ENCODE measurements at regions not wholly inside any gene's neighbourhood (a gene's known extent, or its start where the extent isn't known, plus 50 kb on each side); places are given as distances from the start of the nearest gene placed in this dataset.

DNA sequence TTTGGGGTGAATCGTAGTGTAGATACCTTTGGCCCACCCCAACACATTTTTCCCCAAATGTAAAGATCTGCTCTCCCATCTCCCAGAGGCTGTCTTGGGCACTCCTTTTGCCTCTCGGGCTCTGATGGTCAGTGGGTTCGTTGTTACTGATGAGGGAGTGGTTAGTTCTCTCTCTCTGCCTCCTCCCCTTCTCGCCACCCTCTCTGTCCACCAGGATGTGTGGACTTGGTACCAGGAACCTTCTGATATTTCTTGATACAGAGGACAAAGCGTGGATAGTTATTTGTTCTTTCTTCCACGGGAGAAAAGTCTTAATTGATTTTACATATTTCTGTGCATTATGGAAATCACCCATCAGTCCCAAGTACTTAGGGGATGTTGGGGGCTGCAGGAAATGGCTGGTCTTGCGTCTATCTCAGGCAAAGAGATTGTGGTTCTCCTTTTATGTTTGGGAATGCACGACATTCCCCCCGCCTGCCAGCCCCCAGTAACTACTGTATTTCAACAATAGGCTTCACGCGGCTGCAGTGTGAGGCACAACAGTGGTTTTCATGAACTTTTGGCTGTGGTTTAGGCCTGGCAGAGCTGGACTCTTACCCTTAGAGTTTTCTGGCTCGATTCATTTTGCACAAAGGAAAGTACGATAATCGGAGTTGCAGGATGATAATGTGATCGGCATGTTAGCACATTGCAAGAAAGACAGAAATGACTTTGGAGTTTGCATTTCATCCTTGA lies 79.0 kb upstream of the ZNF536 start:
- Histone ChIP-seq H3K4me3 (replicated peaks in 1 of 2; ENCODE audit: low read depth in 1 of 2, low read length in 2 of 2) (no peak overlapping the region), H3K9me2 (ENCODE audit: insufficient read depth) (no peaks in the 10 kb centered on the region), H3K79me2 (ENCODE audit: insufficient read depth, low read length) (no peaks in the 10 kb centered on the region), H3K4me2 (ENCODE audit: low read length) (no peak overlapping the region), H3K9ac (ENCODE audit: low read length) (no peak overlapping the region), H2AFZ (ENCODE audit: low read depth, low read length, poor library complexity, severe bottlenecking) (no peak overlapping the region), H3K4me1 (ENCODE audit: control insufficient read depth in 1 of 2, insufficient read depth in 2 of 2, low read length in 2 of 2) (no peaks in the 10 kb centered on the region), H3K9me3 (ENCODE audit: control insufficient read depth in 1 of 2, insufficient read depth in 1 of 2, low read depth in 1 of 2, low read length in 2 of 2) (no peaks in the 10 kb centered on the region), H3K27ac (ENCODE audit: low read depth, low read length) (no peak overlapping the region), H3K27me3 (ENCODE audit: insufficient read depth, low read length) (peaks cover 13% of the 10 kb centered on the region), H4K20me1 (ENCODE audit: insufficient read depth) (no peaks in the 10 kb centered on the region), H3K36me3 (ENCODE audit: control insufficient read depth in 1 of 2, insufficient read depth in 2 of 2, low read length in 2 of 2) (no peaks in the 10 kb centered on the region)
- ATAC-seq (no peak), DNase-seq (ENCODE audit: low read depth, low spot score) (no peak)
- BruUV-seq (replicated peaks), result no TSS peak
- TF ChIP-seq REST (IDR thresholded peaks at IDR 0.05; ENCODE audit: low read depth), result no peak
- no peak for TF ChIP-seq JUND (IDR thresholded peaks at IDR 0.05)
- TF ChIP-seq POLR2A (IDR thresholded peaks at IDR 0.05; ENCODE audit: borderline replicate concordance, extremely low read depth, insufficient read depth, insufficient read length), result no peak
- no peak for TF ChIP-seq CEBPB (IDR thresholded peaks at IDR 0.05; ENCODE audit: low read depth)
- TF ChIP-seq FOSL1 (IDR thresholded peaks at IDR 0.05; ENCODE audit: low read depth), result no peak
- ChIA-PET CTCF (no interaction called here), POLR2A (no interaction called here), RAD21 (ENCODE audit: low non-redundant PET in 1 of 2, low total read pairs in 2 of 2, uncharacterized antibody in 2 of 2, unreplicated experiment in 2 of 2) (no interaction called here)
- intact Hi-C loops (cut with micrococcal nuclease), result no loop called here

DNA sequence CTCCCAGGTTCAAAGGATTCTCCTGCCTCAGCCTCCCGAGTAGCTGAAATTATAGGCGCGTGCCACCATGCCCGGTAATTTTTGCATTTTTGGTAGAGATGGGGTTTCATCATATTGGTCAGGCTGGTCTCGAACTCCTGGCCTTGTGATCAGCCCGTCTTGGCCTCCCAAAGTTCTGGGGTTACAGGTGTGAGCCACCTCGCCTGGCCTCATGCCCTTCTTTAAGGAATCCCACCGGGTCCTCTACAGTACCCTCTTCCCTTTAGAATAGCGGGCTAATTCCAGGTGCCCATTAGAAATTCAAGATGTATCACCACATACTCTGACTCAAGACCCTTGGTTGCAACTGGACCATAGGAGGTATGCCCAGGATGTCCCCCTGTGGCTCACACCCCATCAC lies 74.2 kb upstream of the ZNF536 start:
- Histone ChIP-seq H3K36me3 (ENCODE audit: control insufficient read depth in 1 of 2, insufficient read depth in 2 of 2, low read length in 2 of 2) (no peaks in the 10 kb centered on the region), H2AFZ (ENCODE audit: low read depth, low read length, poor library complexity, severe bottlenecking) (no peak overlapping the region), H3K27me3 (ENCODE audit: insufficient read depth, low read length) (peaks cover 42% of the 10 kb centered on the region), H3K9me2 (ENCODE audit: insufficient read depth) (no peaks in the 10 kb centered on the region), H3K4me3 (replicated peaks in 1 of 2; ENCODE audit: low read depth in 1 of 2, low read length in 2 of 2) (no peak overlapping the region), H3K9me3 (ENCODE audit: control insufficient read depth in 1 of 2, insufficient read depth in 1 of 2, low read depth in 1 of 2, low read length in 2 of 2) (no peaks in the 10 kb centered on the region), H4K20me1 (ENCODE audit: insufficient read depth) (no peaks in the 10 kb centered on the region), H3K4me2 (ENCODE audit: low read length) (no peak overlapping the region), H3K4me1 (ENCODE audit: control insufficient read depth in 1 of 2, insufficient read depth in 2 of 2, low read length in 2 of 2) (no peaks in the 10 kb centered on the region), H3K9ac (ENCODE audit: low read length) (no peak overlapping the region), H3K79me2 (ENCODE audit: insufficient read depth, low read length) (no peaks in the 10 kb centered on the region), H3K27ac (ENCODE audit: low read depth, low read length) (no peak overlapping the region)
- no TSS peak for BruUV-seq (replicated peaks)
- intact Hi-C loops (cut with micrococcal nuclease), result no loop called here
- ChIA-PET RAD21 (ENCODE audit: low non-redundant PET in 1 of 2, low total read pairs in 2 of 2, uncharacterized antibody in 2 of 2, unreplicated experiment in 2 of 2) (no interaction called here), CTCF (no interaction called here), POLR2A (no interaction called here)
- no peak for ATAC-seq
- no peak for DNase-seq (ENCODE audit: low read depth, low spot score)
- TF ChIP-seq CBX3 (IDR thresholded peaks at IDR 0.05; ENCODE audit: low read depth) (no peak), ELF1 (IDR thresholded peaks at IDR 0.05; ENCODE audit: borderline replicate concordance, low read depth) (no peak), EGR1 (IDR thresholded peaks at IDR 0.05; ENCODE audit: low read depth) (no peak), SIN3A (IDR thresholded peaks at IDR 0.05; ENCODE audit: low read depth) (no peak), RAD21 (IDR thresholded peaks at IDR 0.05; ENCODE audit: low read depth) (no peak), JUND (IDR thresholded peaks at IDR 0.05) (no peak), SRF (IDR thresholded peaks at IDR 0.05; ENCODE audit: low read depth) (no peak), FOSL1 (IDR thresholded peaks at IDR 0.05; ENCODE audit: low read depth) (no peak)
